ENCODE measurements at regions not wholly inside any gene's neighbourhood (a gene's known extent, or its start where the extent isn't known, plus 50 kb on each side); places are given as distances from the start of the nearest gene placed in this dataset.

- no peak for FAIRE-seq
These were observed 228.1 kb downstream of the C1orf94 start for GRCh38 chr1:34404804-34405203.

DNA sequence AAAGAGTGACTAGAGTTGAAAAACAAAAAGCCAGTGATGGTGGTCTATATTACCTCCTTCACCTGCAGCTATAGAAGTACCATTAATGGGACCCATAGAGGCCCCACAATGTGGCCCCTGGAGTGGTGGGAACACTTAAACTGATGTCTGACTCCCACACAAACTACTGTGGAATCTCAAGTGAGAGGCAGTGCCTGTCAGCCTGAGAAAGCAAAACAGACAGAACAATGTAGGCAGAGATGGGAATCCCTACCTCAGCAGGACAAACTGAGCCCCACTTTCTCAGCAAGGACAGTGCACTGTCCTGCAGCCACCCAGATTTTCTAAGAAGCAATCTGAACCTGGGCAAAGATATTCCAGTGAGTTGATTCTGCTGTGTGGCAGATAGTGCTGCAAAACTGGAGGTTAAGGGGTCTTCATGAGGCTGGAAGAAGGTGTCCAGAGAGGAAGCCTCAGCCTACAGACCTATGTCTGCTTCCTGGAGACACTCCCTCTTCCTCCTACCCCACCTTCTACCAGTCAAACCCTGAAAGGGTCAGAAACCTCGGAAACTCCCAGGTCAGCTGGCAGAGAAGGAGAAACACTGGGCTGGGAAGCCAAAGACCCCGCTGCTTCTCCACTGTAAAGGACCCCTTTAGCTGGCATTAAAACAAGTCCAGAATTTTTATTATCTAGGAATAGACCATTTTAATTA, 228.7 kb downstream of the C1orf94 start:
- no peak for DNase-seq (ENCODE audit: extremely low spot score, insufficient read length, low read depth)

More at GRCh38 chr1:34404804-34405203, 228.1 kb downstream of the C1orf94 start:
- no peak for DNase-seq (ENCODE audit: extremely low spot score, insufficient read length, low read depth)

DNA sequence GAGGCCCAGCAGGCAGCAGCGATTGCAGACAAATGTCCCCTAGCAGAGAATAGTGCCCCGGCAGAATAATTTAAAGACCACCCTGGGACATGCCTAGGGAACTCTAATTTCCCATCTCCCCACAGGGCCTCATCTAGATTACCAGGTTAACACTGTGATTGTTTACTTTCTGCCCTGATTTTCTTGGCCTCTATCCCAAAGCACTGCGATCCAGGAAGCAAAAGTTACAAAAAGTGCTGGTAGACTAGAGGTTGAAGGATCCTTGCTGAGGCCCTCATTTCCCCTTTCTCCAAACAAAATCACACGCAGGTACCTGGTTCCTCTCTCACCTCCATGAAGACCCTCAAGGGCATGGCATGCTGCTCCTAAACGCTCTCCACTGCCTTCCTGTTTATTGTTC, 229.7 kb downstream of the C1orf94 start:
- no peak for FAIRE-seq
- no peak for DNase-seq (ENCODE audit: extremely low spot score, insufficient read length, low read depth)

More for the DNA sequence above, 228.7 kb downstream of the C1orf94 start:
- FAIRE-seq: no peak

GRCh38 chr1:34406833-34407539, 230.3 kb downstream of the C1orf94 start:
- DNase-seq (ENCODE audit: extremely low spot score, insufficient read length, low read depth): no peak
- FAIRE-seq: no peak

- DNase-seq (ENCODE audit: extremely low spot score, insufficient read length, low read depth): no peak
- no peak for FAIRE-seq
These were observed 231.3 kb downstream of the C1orf94 start for GRCh38 chr1:34408011-34408410.

DNA sequence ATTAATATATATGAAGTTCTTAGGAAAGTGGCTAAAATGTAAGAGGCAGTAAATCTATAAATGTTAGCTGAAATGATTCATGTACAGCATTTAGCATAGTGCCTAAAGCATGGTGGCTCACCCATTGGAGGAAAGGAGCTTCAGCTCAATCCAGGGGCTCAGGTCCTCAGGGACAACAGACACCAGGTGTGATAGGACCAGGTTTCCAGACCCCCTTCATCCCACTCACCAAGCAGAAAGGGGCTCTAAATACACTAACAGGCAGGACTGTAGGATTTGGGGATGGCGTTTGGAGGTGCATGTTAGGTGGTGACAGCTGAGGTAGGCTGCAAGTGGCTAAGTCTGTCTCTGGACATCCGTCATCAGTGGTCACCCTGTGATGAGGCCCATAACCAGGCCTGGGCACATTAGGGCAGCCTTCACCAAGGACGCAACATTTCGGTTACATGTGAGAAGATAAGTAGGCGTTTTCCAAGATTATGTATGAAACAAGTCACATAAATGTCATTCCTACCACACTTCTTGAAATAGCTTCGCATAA, 233.1 kb downstream of the C1orf94 start:
- no peak for DNase-seq (ENCODE audit: extremely low spot score, insufficient read length, low read depth)
- FAIRE-seq: no peak

GRCh38 chr1:34412598-34413370, 236.1 kb downstream of the C1orf94 start:
- DNase-seq (ENCODE audit: extremely low spot score, insufficient read length, low read depth) (no peak), FAIRE-seq (no peak)

- DNase-seq (ENCODE audit: extremely low spot score, insufficient read length, low read depth) (no peak), FAIRE-seq (no peak)
These were observed 238.4 kb downstream of the C1orf94 start for GRCh38 chr1:34415140-34415539.

GRCh38 chr1:34418166-34418565, 241.5 kb downstream of the C1orf94 start:
- DNase-seq (ENCODE audit: extremely low spot score, insufficient read length, low read depth) (no peak), FAIRE-seq (no peak)

DNA sequence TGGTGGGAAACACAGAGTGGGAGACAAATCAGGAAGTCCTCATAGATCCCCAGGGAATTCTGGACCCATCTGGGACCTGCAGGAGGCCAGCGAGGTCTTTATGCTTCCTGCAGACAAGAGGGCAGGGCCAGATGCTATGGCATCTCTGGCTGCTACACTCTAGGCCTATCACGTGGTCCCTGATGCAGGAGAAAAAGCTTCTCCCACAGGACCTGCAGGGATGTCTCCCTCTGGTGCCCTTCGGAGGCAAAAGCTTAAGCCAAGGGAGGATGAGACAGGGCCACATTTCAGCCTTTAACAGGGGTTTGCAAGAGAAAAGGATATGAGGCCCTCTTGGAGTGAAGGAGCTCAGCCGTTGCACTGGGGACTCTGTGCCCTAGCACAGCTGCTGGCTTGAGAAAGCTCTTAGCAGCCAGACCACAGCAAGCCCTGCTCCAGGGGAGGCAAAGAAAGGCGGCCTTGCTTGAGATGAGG, 243.0 kb downstream of the C1orf94 start:
- DNase-seq (ENCODE audit: extremely low spot score, insufficient read length, low read depth): no peak
- FAIRE-seq: no peak

- FAIRE-seq: no peak
- no peak for DNase-seq (ENCODE audit: extremely low spot score, insufficient read length, low read depth)
These were observed 248.3 kb downstream of the C1orf94 start for GRCh38 chr1:34425046-34425445.

GRCh38 chr1:34425785-34426184, 249.1 kb downstream of the C1orf94 start:
- FAIRE-seq (no peak), DNase-seq (ENCODE audit: extremely low spot score, insufficient read length, low read depth) (no peak)

GRCh38 chr1:34426325-34426896, 249.7 kb downstream of the C1orf94 start:
- no peak for FAIRE-seq
- DNase-seq (ENCODE audit: extremely low spot score, insufficient read length, low read depth): no peak

GRCh38 chr1:34427170-34427569, 250.5 kb downstream of the C1orf94 start:
- FAIRE-seq (no peak), DNase-seq (ENCODE audit: extremely low spot score, insufficient read length, low read depth) (no peak)

DNA sequence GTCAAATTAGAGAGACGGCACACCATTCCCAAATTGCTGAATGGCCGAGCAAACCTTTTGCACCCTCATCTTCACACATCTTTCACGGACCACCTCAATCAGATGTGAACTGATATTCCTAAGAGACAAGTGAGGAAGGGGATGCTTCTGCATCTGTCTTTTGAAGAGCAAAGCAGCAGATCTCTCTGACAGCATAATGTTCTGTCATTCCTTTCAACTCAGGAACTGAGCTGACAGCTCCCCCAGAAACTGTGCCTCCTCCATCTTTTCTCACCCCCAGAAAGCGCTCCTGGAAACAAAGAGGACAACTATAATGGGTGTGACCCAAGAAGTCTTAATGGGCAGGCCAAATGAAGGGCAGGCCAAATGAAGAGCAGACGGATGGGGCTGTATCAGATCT, 256.4 kb downstream of the C1orf94 start:
- DNase-seq (ENCODE audit: extremely low spot score, insufficient read length, low read depth) (no peak), FAIRE-seq (no peak)

GRCh38 chr1:34436836-34437235, 260.1 kb downstream of the C1orf94 start:
- FAIRE-seq (no peak), DNase-seq (ENCODE audit: extremely low spot score, insufficient read length, low read depth) (no peak)

DNA sequence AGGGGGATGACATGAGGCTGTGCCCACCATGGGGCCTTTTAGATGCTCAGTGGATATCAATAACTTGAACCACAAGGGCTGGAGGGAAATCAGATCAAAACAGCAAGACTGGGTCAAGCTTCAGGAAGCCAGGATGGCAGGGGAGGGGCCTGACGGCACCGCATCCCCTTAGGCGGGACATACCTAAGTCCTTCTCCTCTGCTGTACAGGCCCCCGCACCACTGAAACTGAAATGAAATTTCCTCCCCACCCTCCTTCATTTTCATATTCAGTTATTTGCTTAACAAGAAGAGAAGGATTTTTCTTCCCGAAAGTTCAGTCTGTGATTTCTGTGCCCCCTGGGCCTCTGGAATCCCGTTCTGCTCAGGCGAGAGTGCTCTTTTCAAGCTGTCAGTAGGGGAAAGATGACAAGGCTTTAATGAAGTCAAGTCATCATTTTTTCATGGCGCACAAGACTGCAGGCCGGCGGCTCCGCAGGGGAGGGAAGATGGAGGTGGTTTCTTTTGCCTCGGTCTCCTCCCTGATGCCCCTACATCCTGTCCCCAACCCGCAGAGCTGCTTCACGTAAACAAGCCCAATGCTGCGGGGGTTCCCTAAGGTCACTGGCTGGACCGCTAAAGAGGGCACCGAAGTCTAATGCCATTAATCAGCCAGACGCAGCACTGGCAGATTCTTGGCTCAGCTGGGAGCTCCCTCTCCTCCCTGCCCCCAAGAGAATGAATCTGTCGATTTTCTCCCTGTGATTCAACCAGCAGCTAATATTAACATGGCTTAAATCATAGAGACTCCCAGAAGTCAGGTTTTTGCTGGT, 264.8 kb downstream of the C1orf94 start:
- DNase-seq (ENCODE audit: extremely low spot score, insufficient read length, low read depth) (no peak), FAIRE-seq (no peak)

- FAIRE-seq (no peak), DNase-seq (ENCODE audit: extremely low spot score, insufficient read length, low read depth) (no peak)
These were observed 267.8 kb downstream of the C1orf94 start for GRCh38 chr1:34444516-34444915.

DNA sequence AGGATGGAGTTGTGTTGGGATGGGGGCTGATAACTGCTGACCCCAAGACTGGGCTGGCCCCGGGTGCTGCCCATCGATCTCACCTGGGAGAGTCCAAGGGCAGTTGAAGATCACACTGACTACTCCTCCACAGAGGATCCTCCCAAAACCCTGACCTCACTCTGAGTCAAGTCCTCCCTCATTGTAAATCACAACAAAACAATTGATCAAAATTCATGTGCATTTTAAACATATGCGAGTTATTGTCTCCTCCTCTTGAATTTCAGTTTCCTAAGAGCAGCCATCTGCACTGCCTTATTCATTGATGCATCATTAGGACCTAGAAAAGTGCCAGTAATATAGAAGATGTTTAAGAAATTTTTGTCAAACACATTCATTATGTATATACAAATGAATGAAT, 273.6 kb downstream of the C1orf94 start:
- DNase-seq (ENCODE audit: extremely low spot score, insufficient read length, low read depth) (no peak), FAIRE-seq (no peak)
